ENCODE measurements at regions not wholly inside any gene's neighbourhood (a gene's known extent, or its start where the extent isn't known, plus 50 kb on each side); places are given as distances from the start of the nearest gene placed in this dataset.

DNA sequence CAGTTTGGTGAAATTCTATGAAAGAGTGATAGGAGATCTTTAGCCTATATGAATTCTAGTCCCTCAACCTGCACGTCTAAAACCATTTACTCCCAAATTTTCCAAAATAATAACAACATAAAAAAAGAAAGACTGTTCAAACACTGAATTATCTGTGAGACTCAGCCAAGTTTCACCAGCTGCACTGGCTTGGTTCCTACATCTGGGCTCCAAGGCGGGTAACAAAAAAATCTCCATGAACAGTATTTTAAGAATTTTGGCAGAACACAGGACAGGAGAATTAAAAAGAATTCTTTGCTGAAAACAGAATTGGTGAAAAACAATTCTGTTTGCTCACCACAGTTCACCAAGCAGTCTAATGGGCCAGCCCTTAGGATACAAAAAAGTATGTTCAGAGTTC, 536.8 kb upstream of the ATP2B1 start:
- TF ChIP-seq, protein P1, sequence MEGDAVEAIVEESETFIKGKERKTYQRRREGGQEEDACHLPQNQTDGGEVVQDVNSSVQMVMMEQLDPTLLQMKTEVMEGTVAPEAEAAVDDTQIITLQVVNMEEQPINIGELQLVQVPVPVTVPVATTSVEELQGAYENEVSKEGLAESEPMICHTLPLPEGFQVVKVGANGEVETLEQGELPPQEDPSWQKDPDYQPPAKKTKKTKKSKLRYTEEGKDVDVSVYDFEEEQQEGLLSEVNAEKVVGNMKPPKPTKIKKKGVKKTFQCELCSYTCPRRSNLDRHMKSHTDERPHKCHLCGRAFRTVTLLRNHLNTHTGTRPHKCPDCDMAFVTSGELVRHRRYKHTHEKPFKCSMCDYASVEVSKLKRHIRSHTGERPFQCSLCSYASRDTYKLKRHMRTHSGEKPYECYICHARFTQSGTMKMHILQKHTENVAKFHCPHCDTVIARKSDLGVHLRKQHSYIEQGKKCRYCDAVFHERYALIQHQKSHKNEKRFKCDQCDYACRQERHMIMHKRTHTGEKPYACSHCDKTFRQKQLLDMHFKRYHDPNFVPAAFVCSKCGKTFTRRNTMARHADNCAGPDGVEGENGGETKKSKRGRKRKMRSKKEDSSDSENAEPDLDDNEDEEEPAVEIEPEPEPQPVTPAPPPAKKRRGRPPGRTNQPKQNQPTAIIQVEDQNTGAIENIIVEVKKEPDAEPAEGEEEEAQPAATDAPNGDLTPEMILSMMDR (IDR thresholded peaks at IDR 0.05; ENCODE audit: low read depth, low read length) = no peak
- TF ChIP-seq EZH2phosphoT487 (IDR thresholded peaks at IDR 0.05; ENCODE audit: low read depth) = no peak
